ENCODE measurements at regions not wholly inside any gene's neighbourhood (a gene's known extent, or its start where the extent isn't known, plus 50 kb on each side); places are given as distances from the start of the nearest gene placed in this dataset.
"Not testable (repeated sequence)": the region's sequence is repeated elsewhere in the genome, so short reads cannot be mapped to it uniquely, and the experiment has no call there.

- TF ChIP-seq CTCF (conservative IDR thresholded peaks at IDR 0.05; ENCODE audit: low read length); EZH2phosphoT487 (IDR thresholded peaks at IDR 0.05; ENCODE audit: borderline replicate concordance, low read depth, low read length): not testable (repeated sequence)
Observed at GRCh38 chr7:14971678-14972077, 69.1 kb upstream of the DGKB start.

All from OCI-LY7 (cell line).